HEK293 (cell line): ENCODE measurements at regions not wholly inside any gene's neighbourhood (a gene's known extent, or its start where the extent isn't known, plus 50 kb on each side); places are given as distances from the start of the nearest gene placed in this dataset.
"Not testable (repeated sequence)": the region's sequence is repeated elsewhere in the genome, so short reads cannot be mapped to it uniquely, and the experiment has no call there.

Experiments
- CTCF ChIA-PET: fragments of 350-600 bp; formaldehyde crosslinking; extraction: SDS; loops from one replicate; lab custom pipeline; 2021; ENCODE audit warnings: antibody characterized with exemption; lab: Yijun Ruan, JAX
- POLR2A ChIA-PET: fragments of 300-600 bp; formaldehyde crosslinking; extraction: SDS; loops from one replicate; lab custom pipeline; 2020; ENCODE audit warnings: antibody characterized with exemption, inconsistent platforms; lab: Yijun Ruan, JAX
- H3K27ac ChIP-seq: fragments of 200-500 bp; sonication (Bioruptor generic); 2 replicates; pipeline ENCODE4 v1.5.1; 2014; ENCODE audit warnings: low read depth, low read length, control low read depth, inconsistent platforms; ENCODE audit errors: extremely low read depth
- H3K36me3 ChIP-seq, 2 experiments: fragments of 200-500 bp in 1 of 2; sonication (Bioruptor generic) in 1 of 2; 1 replicate in 1 of 2; 2 replicates in 1 of 2; pipeline ENCODE4 v1.5.1; 2014 to 2017; ENCODE audit warnings: inconsistent platforms in 2 of 2, low read length in 2 of 2; ENCODE audit not compliant: control insufficient read depth in 2 of 2, insufficient read depth in 1 of 2
- H3K4me1 ChIP-seq: fragments of 200-500 bp; sonication (Bioruptor generic); 2 replicates; pipeline ENCODE4 v1.5.1; 2014; ENCODE audit warnings: mild to moderate bottlenecking, low read length, inconsistent platforms; ENCODE audit not compliant: control insufficient read depth, insufficient read depth
- H3K4me3 ChIP-seq: 2 replicates; pipeline ENCODE4 v1.5.1; 2011; ENCODE audit warnings: low read depth, mild to moderate bottlenecking, control low read depth, low read length, moderate library complexity
- H3K9me3 ChIP-seq: fragments of 200-500 bp; sonication (Bioruptor generic); 2 replicates; pipeline ENCODE4 v1.5.1; 2014; ENCODE audit warnings: low read depth, low read length, inconsistent platforms; ENCODE audit not compliant: control insufficient read depth, insufficient read depth
- EGR2 ChIP-seq: fragments of 450-650 bp; formaldehyde crosslinking; IDR thresholded peaks from 2 replicates; pipeline ENCODE4 v1.5.1; 2016; ENCODE audit warnings: low read depth, missing biosample characterization, missing genetic modification characterization
- KLF9 ChIP-seq: fragments of 450-650 bp; formaldehyde crosslinking; IDR thresholded peaks from 2 replicates; pipeline ENCODE4 v1.5.1; 2016; ENCODE audit warnings: missing biosample characterization, missing genetic modification characterization, low read depth
- ZNF138 ChIP-seq: fragments of 450-650 bp; formaldehyde crosslinking; IDR thresholded peaks from 2 replicates; pipeline ENCODE4 v1.5.1; 2016; ENCODE audit warnings: missing biosample characterization, missing genetic modification characterization, borderline replicate concordance
- ZNF155 ChIP-seq: fragments of 450-650 bp; formaldehyde crosslinking; IDR thresholded peaks from 2 replicates; pipeline ENCODE4 v1.5.1; 2016; ENCODE audit warnings: missing biosample characterization, missing genetic modification characterization
- ZNF2 ChIP-seq: fragments of 450-650 bp; formaldehyde crosslinking; IDR thresholded peaks from 2 replicates; pipeline ENCODE4 v1.5.1; 2016; ENCODE audit warnings: missing biosample characterization, missing genetic modification characterization
- ZNF211 ChIP-seq: fragments of 450-650 bp; formaldehyde crosslinking; IDR thresholded peaks from 2 replicates; pipeline ENCODE4 v1.5.1; 2016; ENCODE audit warnings: low read depth, missing biosample characterization, missing genetic modification characterization
- ZNF292 ChIP-seq: fragments of 450-650 bp; formaldehyde crosslinking; IDR thresholded peaks from 2 replicates; pipeline ENCODE4 v1.5.1; 2016; ENCODE audit warnings: low read depth, missing biosample characterization, missing genetic modification characterization, borderline replicate concordance
- ZNF302 ChIP-seq: fragments of 450-650 bp; formaldehyde crosslinking; IDR thresholded peaks from 2 replicates; pipeline ENCODE4 v1.5.1; 2016; ENCODE audit warnings: missing biosample characterization, missing genetic modification characterization, low read depth
- ZNF350 ChIP-seq: fragments of 450-650 bp; formaldehyde crosslinking; IDR thresholded peaks from 2 replicates; pipeline ENCODE4 v1.5.0; 2017; ENCODE audit warnings: missing biosample characterization, mild to moderate bottlenecking, missing genetic modification characterization
- ZNF48 ChIP-seq: fragments of 450-650 bp; formaldehyde crosslinking; IDR thresholded peaks from 2 replicates; pipeline ENCODE4 v1.5.1; 2016; ENCODE audit warnings: missing biosample characterization, missing genetic modification characterization
- ZNF610 ChIP-seq: fragments of 450-650 bp; formaldehyde crosslinking; IDR thresholded peaks from 2 replicates; pipeline ENCODE4 v1.5.1; 2016; ENCODE audit warnings: missing biosample characterization, missing genetic modification characterization, borderline replicate concordance
- ZNF621 ChIP-seq: fragments of 450-650 bp; formaldehyde crosslinking; IDR thresholded peaks from 2 replicates; pipeline ENCODE4 v1.5.1; 2017; ENCODE audit warnings: missing biosample characterization, missing genetic modification characterization
- ZNF777 ChIP-seq: fragments of 450-650 bp; formaldehyde crosslinking; IDR thresholded peaks from 2 replicates; pipeline ENCODE4 v1.5.1; 2017; ENCODE audit warnings: missing biosample characterization, missing genetic modification characterization, borderline replicate concordance
- ZNF791 ChIP-seq: fragments of 450-650 bp; formaldehyde crosslinking; IDR thresholded peaks from 2 replicates; pipeline ENCODE4 v1.5.1; 2016; ENCODE audit warnings: missing biosample characterization, missing genetic modification characterization
- ZSCAN16 ChIP-seq: fragments of 450-650 bp; formaldehyde crosslinking; IDR thresholded peaks from 2 replicates; pipeline ENCODE4 v1.5.1; 2016; ENCODE audit warnings: missing biosample characterization, missing genetic modification characterization
- TF ChIP-seq, protein P1 (sequence below): fragments of 450-650 bp; formaldehyde crosslinking; conservative IDR thresholded peaks from 2 replicates; pipeline ENCODE4 v1.5.1; 2016; ENCODE audit warnings: low read depth, missing biosample characterization, missing genetic modification characterization
- TF ChIP-seq, protein P2 (sequence below): fragments of 450-650 bp; formaldehyde crosslinking; IDR thresholded peaks from 2 replicates; pipeline ENCODE4 v1.5.1; 2016; ENCODE audit warnings: missing biosample characterization, missing genetic modification characterization, low read depth
- TF ChIP-seq, protein P3 (sequence below): fragments of 450-650 bp; formaldehyde crosslinking; IDR thresholded peaks from 2 replicates; pipeline ENCODE4 v1.5.1; 2017; ENCODE audit warnings: missing biosample characterization, missing genetic modification characterization

DNA sequence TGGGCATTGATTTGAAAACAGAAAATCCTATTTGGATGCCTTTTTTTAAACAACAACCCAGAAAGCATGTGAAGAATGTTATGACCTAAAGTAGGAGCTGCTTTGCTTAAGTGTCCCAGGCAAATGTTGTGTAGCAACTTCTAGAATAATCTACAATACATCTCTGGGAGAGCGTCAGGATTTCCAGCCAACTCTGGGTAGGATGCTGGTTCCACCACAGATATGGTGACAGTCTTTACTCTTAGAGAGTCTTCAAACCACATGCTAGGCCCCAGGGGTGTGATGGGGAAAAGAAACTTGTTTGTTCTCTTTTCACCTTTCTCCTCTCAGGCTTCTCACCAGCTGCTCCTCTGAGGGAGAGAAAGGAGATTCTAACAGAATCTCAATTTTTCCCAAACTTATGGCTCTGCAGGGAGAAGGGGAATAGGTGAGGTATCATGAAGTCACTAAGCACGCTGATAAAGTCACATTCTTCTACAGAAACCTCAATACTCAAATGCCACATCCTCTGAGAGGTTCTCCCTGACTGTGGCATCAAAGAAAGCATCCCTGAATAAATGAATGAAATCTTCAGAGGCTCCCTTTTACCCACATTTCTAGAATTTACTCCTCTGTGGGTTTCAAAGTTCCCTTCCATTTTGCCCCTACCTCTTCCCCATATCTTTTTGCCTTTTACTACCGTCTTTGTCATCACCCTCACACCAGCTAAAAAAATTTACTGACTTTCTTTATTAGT lies 171.6 kb upstream of the RAI2 start (continued):
- TF ChIP-seq, protein P1, sequence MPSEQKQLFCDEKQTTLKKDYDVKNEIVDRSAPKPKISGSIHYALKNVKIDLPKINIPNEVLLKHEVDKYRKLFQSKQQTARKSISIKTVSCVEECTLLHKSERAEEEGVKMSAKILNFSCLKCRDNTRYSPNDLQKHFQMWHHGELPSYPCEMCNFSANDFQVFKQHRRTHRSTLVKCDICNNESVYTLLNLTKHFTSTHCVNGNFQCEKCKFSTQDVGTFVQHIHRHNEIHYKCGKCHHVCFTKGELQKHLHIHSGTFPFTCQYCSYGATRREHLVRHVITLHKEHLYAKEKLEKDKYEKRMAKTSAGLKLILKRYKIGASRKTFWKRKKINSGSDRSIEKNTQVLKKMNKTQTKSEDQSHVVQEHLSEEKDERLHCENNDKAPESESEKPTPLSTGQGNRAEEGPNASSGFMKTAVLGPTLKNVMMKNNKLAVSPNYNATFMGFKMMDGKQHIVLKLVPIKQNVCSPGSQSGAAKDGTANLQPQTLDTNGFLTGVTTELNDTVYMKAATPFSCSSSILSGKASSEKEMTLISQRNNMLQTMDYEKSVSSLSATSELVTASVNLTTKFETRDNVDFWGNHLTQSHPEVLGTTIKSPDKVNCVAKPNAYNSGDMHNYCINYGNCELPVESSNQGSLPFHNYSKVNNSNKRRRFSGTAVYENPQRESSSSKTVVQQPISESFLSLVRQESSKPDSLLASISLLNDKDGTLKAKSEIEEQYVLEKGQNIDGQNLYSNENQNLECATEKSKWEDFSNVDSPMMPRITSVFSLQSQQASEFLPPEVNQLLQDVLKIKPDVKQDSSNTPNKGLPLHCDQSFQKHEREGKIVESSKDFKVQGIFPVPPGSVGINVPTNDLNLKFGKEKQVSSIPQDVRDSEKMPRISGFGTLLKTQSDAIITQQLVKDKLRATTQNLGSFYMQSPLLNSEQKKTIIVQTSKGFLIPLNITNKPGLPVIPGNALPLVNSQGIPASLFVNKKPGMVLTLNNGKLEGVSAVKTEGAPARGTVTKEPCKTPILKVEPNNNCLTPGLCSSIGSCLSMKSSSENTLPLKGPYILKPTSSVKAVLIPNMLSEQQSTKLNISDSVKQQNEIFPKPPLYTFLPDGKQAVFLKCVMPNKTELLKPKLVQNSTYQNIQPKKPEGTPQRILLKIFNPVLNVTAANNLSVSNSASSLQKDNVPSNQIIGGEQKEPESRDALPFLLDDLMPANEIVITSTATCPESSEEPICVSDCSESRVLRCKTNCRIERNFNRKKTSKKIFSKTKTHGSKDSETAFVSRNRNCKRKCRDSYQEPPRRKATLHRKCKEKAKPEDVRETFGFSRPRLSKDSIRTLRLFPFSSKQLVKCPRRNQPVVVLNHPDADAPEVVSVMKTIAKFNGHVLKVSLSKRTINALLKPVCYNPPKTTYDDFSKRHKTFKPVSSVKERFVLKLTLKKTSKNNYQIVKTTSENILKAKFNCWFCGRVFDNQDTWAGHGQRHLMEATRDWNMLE (tag by site-specific recombination): no peak
- TF ChIP-seq ZNF155 (tag by site-specific recombination): no peak
- TF ChIP-seq ZNF138 (tag by site-specific recombination): no peak

DNA sequence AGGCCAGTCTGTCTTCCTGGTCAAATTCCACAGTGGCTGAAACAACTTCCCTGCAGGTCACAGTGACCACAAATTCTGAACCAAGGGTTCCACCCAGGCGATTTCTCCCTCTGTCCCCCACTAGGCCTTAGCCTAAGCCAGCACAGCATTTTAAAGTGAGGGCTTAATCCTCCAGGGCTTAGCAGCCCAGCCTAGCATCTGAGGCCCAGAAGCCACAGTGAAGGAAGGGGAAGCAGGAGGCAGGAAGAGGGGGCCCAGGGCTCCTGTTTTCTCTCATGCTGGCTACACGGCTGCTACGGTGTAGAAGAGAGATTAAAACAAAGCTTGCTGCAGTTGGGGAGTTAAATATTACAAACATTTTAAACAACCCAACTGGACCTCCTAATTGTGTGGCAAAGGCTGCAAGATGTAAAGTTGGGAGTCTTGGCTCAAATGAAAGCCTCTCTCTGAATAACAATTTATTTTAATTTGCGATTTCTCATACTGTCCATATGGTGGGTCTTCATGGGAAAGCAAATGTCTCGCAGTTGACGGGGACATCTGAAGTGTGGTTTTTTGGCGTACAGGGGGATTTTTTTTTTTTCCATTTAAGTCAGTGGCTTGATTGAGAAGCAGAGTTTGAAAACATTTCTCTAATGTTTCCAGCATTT lies 170.8 kb upstream of the RAI2 start:
- Histone ChIP-seq H3K4me1 (no peaks in the 10 kb centered on the region), H3K27ac (no peak overlapping the region), H3K4me3 (no peak overlapping the region), H3K9me3 (no peaks in the 10 kb centered on the region), H3K36me3 (no peaks in the 10 kb centered on the region)
- TF ChIP-seq ZNF350 (no peak), ZNF610 (no peak), EGR2 (no peak), ZNF292 (tag by site-specific recombination) (no peak), ZNF621 (tag by site-specific recombination) (no peak), ZSCAN16 (tag by site-specific recombination) (no peak), ZNF302 (no peak), ZNF48 (tag by site-specific recombination) (no peak), ZNF777 (tag by site-specific recombination) (no peak), ZNF2 (no peak), KLF9 (no peak), ZNF211 (tag by site-specific recombination) (no peak), ZNF791 (tag by site-specific recombination) (no peak)
- TF ChIP-seq, protein P2, sequence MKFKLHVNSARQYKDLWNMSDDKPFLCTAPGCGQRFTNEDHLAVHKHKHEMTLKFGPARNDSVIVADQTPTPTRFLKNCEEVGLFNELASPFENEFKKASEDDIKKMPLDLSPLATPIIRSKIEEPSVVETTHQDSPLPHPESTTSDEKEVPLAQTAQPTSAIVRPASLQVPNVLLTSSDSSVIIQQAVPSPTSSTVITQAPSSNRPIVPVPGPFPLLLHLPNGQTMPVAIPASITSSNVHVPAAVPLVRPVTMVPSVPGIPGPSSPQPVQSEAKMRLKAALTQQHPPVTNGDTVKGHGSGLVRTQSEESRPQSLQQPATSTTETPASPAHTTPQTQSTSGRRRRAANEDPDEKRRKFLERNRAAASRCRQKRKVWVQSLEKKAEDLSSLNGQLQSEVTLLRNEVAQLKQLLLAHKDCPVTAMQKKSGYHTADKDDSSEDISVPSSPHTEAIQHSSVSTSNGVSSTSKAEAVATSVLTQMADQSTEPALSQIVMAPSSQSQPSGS (tag by site-specific recombination): no peak
- TF ChIP-seq, protein P3, sequence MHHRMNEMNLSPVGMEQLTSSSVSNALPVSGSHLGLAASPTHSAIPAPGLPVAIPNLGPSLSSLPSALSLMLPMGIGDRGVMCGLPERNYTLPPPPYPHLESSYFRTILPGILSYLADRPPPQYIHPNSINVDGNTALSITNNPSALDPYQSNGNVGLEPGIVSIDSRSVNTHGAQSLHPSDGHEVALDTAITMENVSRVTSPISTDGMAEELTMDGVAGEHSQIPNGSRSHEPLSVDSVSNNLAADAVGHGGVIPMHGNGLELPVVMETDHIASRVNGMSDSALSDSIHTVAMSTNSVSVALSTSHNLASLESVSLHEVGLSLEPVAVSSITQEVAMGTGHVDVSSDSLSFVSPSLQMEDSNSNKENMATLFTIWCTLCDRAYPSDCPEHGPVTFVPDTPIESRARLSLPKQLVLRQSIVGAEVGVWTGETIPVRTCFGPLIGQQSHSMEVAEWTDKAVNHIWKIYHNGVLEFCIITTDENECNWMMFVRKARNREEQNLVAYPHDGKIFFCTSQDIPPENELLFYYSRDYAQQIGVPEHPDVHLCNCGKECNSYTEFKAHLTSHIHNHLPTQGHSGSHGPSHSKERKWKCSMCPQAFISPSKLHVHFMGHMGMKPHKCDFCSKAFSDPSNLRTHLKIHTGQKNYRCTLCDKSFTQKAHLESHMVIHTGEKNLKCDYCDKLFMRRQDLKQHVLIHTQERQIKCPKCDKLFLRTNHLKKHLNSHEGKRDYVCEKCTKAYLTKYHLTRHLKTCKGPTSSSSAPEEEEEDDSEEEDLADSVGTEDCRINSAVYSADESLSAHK: no peak
- ChIA-PET CTCF (interaction anchor here (0.6 kb wide), 1 partner anchor 1102 kb away, joined by 3 read pairs; no protein-coding TSS in a partner anchor), POLR2A (no interaction called here)

DNA sequence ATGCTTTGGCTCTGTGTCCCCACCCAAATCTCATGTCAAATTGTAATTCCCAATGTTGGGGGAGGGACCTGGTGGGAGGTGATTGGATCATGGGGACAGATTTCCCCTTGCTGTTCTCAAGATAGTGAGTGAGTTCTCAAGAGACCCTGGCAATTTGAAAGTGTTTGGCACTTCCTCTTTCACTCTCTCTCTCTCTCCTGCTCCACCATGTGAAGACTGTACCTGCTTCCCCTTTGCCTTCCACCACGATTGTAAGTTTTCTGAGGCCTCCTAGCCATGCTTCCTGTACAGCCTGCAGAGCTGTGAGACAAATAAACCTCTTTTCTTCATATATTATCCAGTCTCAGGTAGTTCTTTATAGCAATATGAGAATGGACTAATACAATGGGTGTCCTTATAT lies 169.6 kb upstream of the RAI2 start:
- H3K9me3 ChIP-seq, CTCF ChIA-PET, H3K4me3 ChIP-seq, H3K4me1 ChIP-seq, H3K36me3 ChIP-seq, H3K27ac ChIP-seq, POLR2A ChIA-PET: not testable (repeated sequence)
